IPS-18c (cell line): ENCODE measurements at regions not wholly inside any gene's neighbourhood (a gene's known extent, or its start where the extent isn't known, plus 50 kb on each side); places are given as distances from the start of the nearest gene placed in this dataset.

Source experiments
- H3K4me3 ChIP-seq: 2 replicates; pipeline ENCODE4 v1.7.0; 2013; ENCODE audit warnings: low read depth, mild to moderate bottlenecking, low read length, moderate library complexity; ENCODE audit not compliant: insufficient read depth
- H3K9me3 ChIP-seq: one replicate; pipeline ENCODE4 v1.6.1; 2013; ENCODE audit warnings: mild to moderate bottlenecking, low read length, moderate library complexity; ENCODE audit not compliant: control insufficient read depth, insufficient read depth

- no peaks in the 10 kb centered on the region for H3K9me3 ChIP-seq
- no peak overlapping the region for H3K4me3 ChIP-seq
These were observed 335.5 kb downstream of the FOXO1 start for GRCh38 chr13:40330950-40331349.

GRCh38 chr13:40331802-40332201, 334.6 kb downstream of the FOXO1 start:
- Histone ChIP-seq H3K9me3 (no peaks in the 10 kb centered on the region), H3K4me3 (no peak overlapping the region)

- no peak overlapping the region for H3K4me3 ChIP-seq
- H3K9me3 ChIP-seq = no peaks in the 10 kb centered on the region
These were observed 333.2 kb downstream of the FOXO1 start for GRCh38 chr13:40333226-40333625.

GRCh38 chr13:40334031-40334430, 332.4 kb downstream of the FOXO1 start:
- Histone ChIP-seq H3K4me3 (no peak overlapping the region), H3K9me3 (no peaks in the 10 kb centered on the region)

GRCh38 chr13:40334616-40335015, 331.8 kb downstream of the FOXO1 start:
- no peaks in the 10 kb centered on the region for H3K9me3 ChIP-seq
- H3K4me3 ChIP-seq = no peak overlapping the region

- Histone ChIP-seq H3K4me3 (no peak overlapping the region), H3K9me3 (no peaks in the 10 kb centered on the region)
These were observed 329.9 kb downstream of the FOXO1 start for GRCh38 chr13:40336228-40337221.

- no peak overlapping the region for H3K4me3 ChIP-seq
- no peaks in the 10 kb centered on the region for H3K9me3 ChIP-seq
These were observed 328.8 kb downstream of the FOXO1 start for GRCh38 chr13:40337651-40338050.

- Histone ChIP-seq H3K9me3 (no peaks in the 10 kb centered on the region), H3K4me3 (no peak overlapping the region)
These were observed 328.2 kb downstream of the FOXO1 start for GRCh38 chr13:40338217-40338616.

- H3K9me3 ChIP-seq = no peaks in the 10 kb centered on the region
- no peak overlapping the region for H3K4me3 ChIP-seq
These were observed 325.9 kb downstream of the FOXO1 start for GRCh38 chr13:40340368-40341095.

GRCh38 chr13:40341096-40341471, 325.4 kb downstream of the FOXO1 start:
- no peak overlapping the region for H3K4me3 ChIP-seq
- no peaks in the 10 kb centered on the region for H3K9me3 ChIP-seq

- no peak overlapping the region for H3K4me3 ChIP-seq
These were observed 324.9 kb downstream of the FOXO1 start for GRCh38 chr13:40341501-40341900.

GRCh38 chr13:40342461-40342860, 324.0 kb downstream of the FOXO1 start:
- no peak overlapping the region for H3K4me3 ChIP-seq
- no peaks in the 10 kb centered on the region for H3K9me3 ChIP-seq

More at GRCh38 chr13:40341501-40341900, 324.9 kb downstream of the FOXO1 start:
- H3K9me3 ChIP-seq = no peaks in the 10 kb centered on the region

GRCh38 chr13:40342901-40343300, 323.5 kb downstream of the FOXO1 start:
- Histone ChIP-seq H3K9me3 (no peaks in the 10 kb centered on the region), H3K4me3 (no peak overlapping the region)

- Histone ChIP-seq H3K4me3 (no peak overlapping the region), H3K9me3 (no peaks in the 10 kb centered on the region)
These were observed 322.7 kb downstream of the FOXO1 start for GRCh38 chr13:40343550-40344269.

GRCh38 chr13:40344270-40345148, 321.9 kb downstream of the FOXO1 start:
- Histone ChIP-seq H3K9me3 (no peaks in the 10 kb centered on the region), H3K4me3 (no peak overlapping the region)

- Histone ChIP-seq H3K9me3 (no peaks in the 10 kb centered on the region), H3K4me3 (no peak overlapping the region)
These were observed 321.3 kb downstream of the FOXO1 start for GRCh38 chr13:40345149-40345514.
